Caco-2 (cell line): ENCODE measurements at regions not wholly inside any gene's neighbourhood (a gene's known extent, or its start where the extent isn't known, plus 50 kb on each side); places are given as distances from the start of the nearest gene placed in this dataset.

Experiments
- BruUV-seq: library from RNA; stranded (reverse); fragments of 400-500 nt; replicated peaks from 2 replicates; lab custom pipeline; 2021; lab: Mats Ljungman, UMichigan
- CTCF ChIA-PET: fragments of 300-600 bp; sonication (Branson Sonifier 250); formaldehyde crosslinking; loops from one replicate; lab custom pipeline; 2022; ENCODE audit warnings: antibody characterized with exemption; lab: Charles Lee
- POLR2A ChIA-PET: fragments of 300-600 bp; sonication (Branson Sonifier 250); formaldehyde crosslinking; loops from one replicate; lab custom pipeline; 2022; ENCODE audit warnings: antibody characterized with exemption; lab: Charles Lee
- DNase-seq, 2 experiments: peaks; one replicate each; pipeline versions ENCODE4 v3.0.0 to v3.0.0-alpha.2; 2020 to 2022
- H3K27me3 ChIP-seq: replicated peaks from 2 replicates; pipeline ENCODE4 v1.6.0; 2011; ENCODE audit warnings: low read length; ENCODE audit not compliant: control insufficient read depth, insufficient read depth
- H3K36me3 ChIP-seq: 2 replicates; pipeline ENCODE4 v1.5.1; 2011; ENCODE audit warnings: low read length; ENCODE audit not compliant: control insufficient read depth, insufficient read depth
- H3K4me1 ChIP-seq: fragments of 250-450 bp; sonication (Bioruptor Pico); 2 replicates; pipeline ENCODE4 v1.5.1; 2020; ENCODE audit warnings: mild to moderate bottlenecking
- H3K4me3 ChIP-seq: 2 replicates; pipeline ENCODE4 v1.5.1; 2011; ENCODE audit warnings: low read depth, mild to moderate bottlenecking, control low read depth, low read length
- H3K9me3 ChIP-seq: fragments of 250-450 bp; sonication (Bioruptor Pico); 2 replicates; pipeline ENCODE4 v1.5.1; 2020; ENCODE audit warnings: mild to moderate bottlenecking, moderate library complexity
- H3K27ac Mint-ChIP-seq: one replicate; pipeline ENCODE4 v1.8.0; 2022; ENCODE audit warnings: mixed read lengths; ENCODE audit not compliant: unreplicated experiment
- H3K27me3 Mint-ChIP-seq: one replicate; pipeline ENCODE4 v1.8.0; 2022; ENCODE audit warnings: mixed read lengths; ENCODE audit not compliant: insufficient read depth, unreplicated experiment
- H3K36me3 Mint-ChIP-seq: one replicate; pipeline ENCODE4 v1.8.0; 2022; ENCODE audit warnings: mild to moderate bottlenecking, mixed read lengths; ENCODE audit not compliant: insufficient read depth, unreplicated experiment
- H3K4me1 Mint-ChIP-seq: one replicate; pipeline ENCODE4 v1.8.0; 2022; ENCODE audit warnings: low read depth, mixed read lengths; ENCODE audit not compliant: unreplicated experiment
- H3K4me3 Mint-ChIP-seq: one replicate; pipeline ENCODE4 v1.8.0; 2022; ENCODE audit warnings: mild to moderate bottlenecking, moderate library complexity, mixed read lengths; ENCODE audit not compliant: unreplicated experiment
- H3K9me3 Mint-ChIP-seq: one replicate; pipeline ENCODE4 v1.8.0; 2022; ENCODE audit warnings: mixed read lengths; ENCODE audit not compliant: unreplicated experiment
- intact Hi-C: fragments of 100-400 bp; cut with micrococcal nuclease; formaldehyde crosslinking; loops from one replicate; pipeline ENCODE4 v1.10.0; 2022; ENCODE audit not compliant: unreplicated experiment
- TF ChIP-seq, protein P1 (sequence below), 2 experiments: fragments of 200-600 bp in 1 of 2; IDR thresholded peaks; 1 replicate in 1 of 2; 2 replicates in 1 of 2; pipeline versions ENCODE4 v1.5.1 to v1.8.0; 2011 to 2022; ENCODE audit warnings: antibody characterized with exemption in 1 of 2, control low read depth in 1 of 2, inconsistent platforms in 1 of 2, low read depth in 1 of 2, low read length in 1 of 2, mild to moderate bottlenecking in 1 of 2, moderate library complexity in 1 of 2; ENCODE audit not compliant: insufficient read depth in 1 of 2, severe bottlenecking in 1 of 2, unreplicated experiment in 1 of 2

GRCh38 chr18:22817844-22818243, 115.3 kb upstream of the RBBP8 start:
- no peak for DNase-seq
- ChIA-PET CTCF (no interaction called here), POLR2A (no interaction called here)
- H3K4me3 Mint-ChIP-seq, result no peak overlapping the region
- TF ChIP-seq, protein P1, sequence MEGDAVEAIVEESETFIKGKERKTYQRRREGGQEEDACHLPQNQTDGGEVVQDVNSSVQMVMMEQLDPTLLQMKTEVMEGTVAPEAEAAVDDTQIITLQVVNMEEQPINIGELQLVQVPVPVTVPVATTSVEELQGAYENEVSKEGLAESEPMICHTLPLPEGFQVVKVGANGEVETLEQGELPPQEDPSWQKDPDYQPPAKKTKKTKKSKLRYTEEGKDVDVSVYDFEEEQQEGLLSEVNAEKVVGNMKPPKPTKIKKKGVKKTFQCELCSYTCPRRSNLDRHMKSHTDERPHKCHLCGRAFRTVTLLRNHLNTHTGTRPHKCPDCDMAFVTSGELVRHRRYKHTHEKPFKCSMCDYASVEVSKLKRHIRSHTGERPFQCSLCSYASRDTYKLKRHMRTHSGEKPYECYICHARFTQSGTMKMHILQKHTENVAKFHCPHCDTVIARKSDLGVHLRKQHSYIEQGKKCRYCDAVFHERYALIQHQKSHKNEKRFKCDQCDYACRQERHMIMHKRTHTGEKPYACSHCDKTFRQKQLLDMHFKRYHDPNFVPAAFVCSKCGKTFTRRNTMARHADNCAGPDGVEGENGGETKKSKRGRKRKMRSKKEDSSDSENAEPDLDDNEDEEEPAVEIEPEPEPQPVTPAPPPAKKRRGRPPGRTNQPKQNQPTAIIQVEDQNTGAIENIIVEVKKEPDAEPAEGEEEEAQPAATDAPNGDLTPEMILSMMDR (IDR thresholded peaks at IDR 0.05; ENCODE audit: insufficient read depth in 1 of 2, low read depth in 1 of 2, low read length in 1 of 2, severe bottlenecking in 1 of 2, unreplicated experiment in 1 of 2), result no peak
- no peak overlapping the region for H3K27ac Mint-ChIP-seq
- BruUV-seq, result no TSS peak
- intact Hi-C loops, result loop anchor here (10.0 kb wide), 1 partner anchor 257 kb away; no protein-coding TSS in a partner anchor
- no peak overlapping the region for H3K4me3 ChIP-seq
- H3K27me3 Mint-ChIP-seq, result no peaks in the 10 kb centered on the region
- peaks cover 23% of the 10 kb centered on the region for H3K4me1 ChIP-seq
- H3K9me3 Mint-ChIP-seq, result no peaks in the 10 kb centered on the region
- no peaks in the 10 kb centered on the region for H3K27me3 ChIP-seq
- peaks cover 6% of the 10 kb centered on the region for H3K4me1 Mint-ChIP-seq
- no peaks in the 10 kb centered on the region for H3K36me3 ChIP-seq
- H3K36me3 Mint-ChIP-seq, result peaks cover 5% of the 10 kb centered on the region
- H3K9me3 ChIP-seq, result no peaks in the 10 kb centered on the region; the same call in 1 of the 2 replicates

GRCh38 chr18:22822024-22822423, 111.1 kb upstream of the RBBP8 start:
- no peaks in the 10 kb centered on the region for H3K9me3 Mint-ChIP-seq
- Histone ChIP-seq H3K9me3 (no peaks in the 10 kb centered on the region; the same call in 1 of the 2 replicates), H3K27me3 (no peaks in the 10 kb centered on the region), H3K4me1 (peaks cover 33% of the 10 kb centered on the region), H3K4me3 (no peak overlapping the region), H3K36me3 (no peaks in the 10 kb centered on the region)
- intact Hi-C loops, result no loop called here
- CTCF ChIA-PET, result no interaction called here
- no peak for DNase-seq
- BruUV-seq, result no TSS peak
- peaks cover 4% of the 10 kb centered on the region for H3K36me3 Mint-ChIP-seq
- no peak overlapping the region for H3K27ac Mint-ChIP-seq
- TF ChIP-seq, protein P1 (IDR thresholded peaks at IDR 0.05; ENCODE audit: insufficient read depth in 1 of 2, low read depth in 1 of 2, low read length in 1 of 2, severe bottlenecking in 1 of 2, unreplicated experiment in 1 of 2), result no peak
- H3K4me3 Mint-ChIP-seq, result no peak overlapping the region
- POLR2A ChIA-PET, result no interaction called here
- H3K27me3 Mint-ChIP-seq, result no peaks in the 10 kb centered on the region
- H3K4me1 Mint-ChIP-seq, result no peaks in the 10 kb centered on the region

GRCh38 chr18:22822841-22823508, 110.2 kb upstream of the RBBP8 start:
- Mint-ChIP-seq H3K36me3 (peaks cover 4% of the 10 kb centered on the region), H3K4me3 (no peak overlapping the region), H3K27ac (no peak overlapping the region), H3K9me3 (peaks cover 9% of the 10 kb centered on the region), H3K4me1 (no peaks in the 10 kb centered on the region), H3K27me3 (no peaks in the 10 kb centered on the region)
- H3K36me3 ChIP-seq, result no peaks in the 10 kb centered on the region
- no peaks in the 10 kb centered on the region; the same call in 1 of the 2 replicates for H3K9me3 ChIP-seq
- H3K4me1 ChIP-seq, result peaks cover 29% of the 10 kb centered on the region
- H3K27me3 ChIP-seq, result no peaks in the 10 kb centered on the region
- DNase-seq, result no peak
- CTCF ChIA-PET, result interaction anchor here (0.5 kb wide), 1 partner anchor 1175 kb away, joined by 3 read pairs; no protein-coding TSS in a partner anchor
- TF ChIP-seq, protein P1 (IDR thresholded peaks at IDR 0.05; ENCODE audit: insufficient read depth in 1 of 2, low read depth in 1 of 2, low read length in 1 of 2, severe bottlenecking in 1 of 2, unreplicated experiment in 1 of 2), result no peak
- POLR2A ChIA-PET, result no interaction called here
- no TSS peak for BruUV-seq
- intact Hi-C loops, result no loop called here
- H3K4me3 ChIP-seq, result no peak overlapping the region
